Osteocyte (in vitro differentiated cells): ENCODE measurements at regions not wholly inside any gene's neighbourhood (a gene's known extent, or its start where the extent isn't known, plus 50 kb on each side); places are given as distances from the start of the nearest gene placed in this dataset.
A peak's percentile ranks its signal among the peaks of the same experiment; 100 is the strongest.
"Not testable (repeated sequence)": the region's sequence is repeated elsewhere in the genome, so short reads cannot be mapped to it uniquely, and the experiment has no call there.

Experiments
- DNase-seq: peaks from one replicate; pipeline ENCODE4 v3.0.0; 2021; ENCODE audit warnings: mixed read lengths; ENCODE audit not compliant: unreplicated experiment; ENCODE audit errors: extremely low spot score
- H3K27ac Mint-ChIP-seq: one replicate; pipeline ENCODE4 v1.8.0; 2021; ENCODE audit warnings: mild to moderate bottlenecking, mixed read lengths; ENCODE audit not compliant: unreplicated experiment
- H3K27me3 Mint-ChIP-seq: one replicate; pipeline ENCODE4 v1.8.0; 2021; ENCODE audit warnings: mixed read lengths; ENCODE audit not compliant: unreplicated experiment
- H3K36me3 Mint-ChIP-seq: one replicate; pipeline ENCODE4 v1.8.0; 2021; ENCODE audit warnings: mixed read lengths; ENCODE audit not compliant: unreplicated experiment
- H3K4me1 Mint-ChIP-seq: one replicate; pipeline ENCODE4 v1.8.0; 2021; ENCODE audit warnings: mixed read lengths; ENCODE audit not compliant: unreplicated experiment
- H3K4me3 Mint-ChIP-seq: one replicate; pipeline ENCODE4 v1.8.0; 2021; ENCODE audit warnings: mild to moderate bottlenecking, moderate library complexity, mixed read lengths; ENCODE audit not compliant: unreplicated experiment
- H3K9me3 Mint-ChIP-seq: one replicate; pipeline ENCODE4 v1.8.0; 2021; ENCODE audit warnings: mixed read lengths; ENCODE audit not compliant: unreplicated experiment
- CTCF ChIP-seq: fragments of 200-600 bp; sonication (generic); IDR thresholded peaks from 2 replicates; pipeline ENCODE4 v1.5.0; 2021; ENCODE audit warnings: antibody characterized with exemption, mild to moderate bottlenecking, moderate library complexity

- Mint-ChIP-seq H3K36me3 (no peaks in the 10 kb centered on the region), H3K4me3 (no peak overlapping the region), H3K4me1 (no peaks in the 10 kb centered on the region), H3K27me3 (no peaks in the 10 kb centered on the region), H3K9me3 (peaks cover 4% of the 10 kb centered on the region), H3K27ac (no peak overlapping the region)
- TF ChIP-seq CTCF: no peak
- no peak for DNase-seq
Measured at GRCh38 chrX:115978068-115978467, 192.5 kb upstream of the AGTR2 start.

GRCh38 chrX:115983148-115983547, 187.4 kb upstream of the AGTR2 start:
- H3K4me3 Mint-ChIP-seq, H3K36me3 Mint-ChIP-seq, DNase-seq, H3K4me1 Mint-ChIP-seq, H3K27ac Mint-ChIP-seq, H3K9me3 Mint-ChIP-seq, H3K27me3 Mint-ChIP-seq: not testable (repeated sequence)

GRCh38 chrX:115987464-115987863, 183.1 kb upstream of the AGTR2 start:
- H3K4me3 Mint-ChIP-seq, H3K4me1 Mint-ChIP-seq, DNase-seq, H3K27me3 Mint-ChIP-seq, H3K27ac Mint-ChIP-seq, H3K36me3 Mint-ChIP-seq, H3K9me3 Mint-ChIP-seq: not testable (repeated sequence)

DNA sequence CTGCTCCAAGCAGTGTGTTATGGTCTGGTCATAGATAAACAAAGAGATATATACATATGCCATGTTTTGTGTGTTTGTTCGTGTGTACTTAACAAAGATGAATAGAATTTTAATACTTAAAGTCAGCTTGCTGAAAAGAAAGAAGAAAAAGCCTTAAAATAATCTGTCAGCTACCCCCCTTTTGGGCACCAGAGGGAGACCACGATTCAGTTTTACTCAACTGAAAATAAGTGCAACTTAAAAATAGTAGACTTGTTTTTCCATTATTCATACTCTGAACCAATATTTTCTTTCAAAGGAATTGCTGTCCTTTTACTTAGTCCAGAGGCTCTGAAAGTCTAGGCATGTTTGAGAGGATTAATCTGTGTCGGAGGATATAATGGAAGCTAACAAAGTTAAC, 181.7 kb upstream of the AGTR2 start:
- DNase-seq: no peak
- Mint-ChIP-seq H3K27me3 (no peaks in the 10 kb centered on the region), H3K4me3 (no peak overlapping the region), H3K9me3 (peaks cover 13% of the 10 kb centered on the region), H3K36me3 (no peaks in the 10 kb centered on the region), H3K4me1 (no peaks in the 10 kb centered on the region), H3K27ac (no peak overlapping the region)
- peak; percentile 18 for TF ChIP-seq CTCF

DNA sequence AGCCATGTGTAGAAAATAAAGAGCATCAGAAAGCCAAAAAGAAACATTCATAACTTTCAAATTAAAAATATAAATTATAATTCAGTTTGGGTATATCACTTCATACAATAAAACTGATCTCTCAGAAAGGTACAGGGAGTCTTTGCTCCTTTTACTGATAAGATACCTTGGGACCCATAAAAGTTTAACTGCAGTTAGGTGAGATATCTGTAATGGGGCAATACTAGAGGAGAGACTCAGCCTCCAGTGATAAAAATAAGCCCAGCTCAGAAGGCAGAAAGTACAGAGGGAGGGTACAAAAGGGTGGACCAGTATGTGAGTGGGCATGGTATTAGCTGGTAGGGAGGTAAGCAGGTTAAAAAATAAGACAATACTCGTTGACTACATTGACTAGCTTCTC, 180.9 kb upstream of the AGTR2 start:
- no peak for TF ChIP-seq CTCF
- no peak for DNase-seq
- no peaks in the 10 kb centered on the region for H3K4me1 Mint-ChIP-seq
- H3K9me3 Mint-ChIP-seq: peaks cover 13% of the 10 kb centered on the region
- no peaks in the 10 kb centered on the region for H3K27me3 Mint-ChIP-seq
- no peak overlapping the region for H3K27ac Mint-ChIP-seq
- no peaks in the 10 kb centered on the region for H3K36me3 Mint-ChIP-seq
- H3K4me3 Mint-ChIP-seq: no peak overlapping the region

DNA sequence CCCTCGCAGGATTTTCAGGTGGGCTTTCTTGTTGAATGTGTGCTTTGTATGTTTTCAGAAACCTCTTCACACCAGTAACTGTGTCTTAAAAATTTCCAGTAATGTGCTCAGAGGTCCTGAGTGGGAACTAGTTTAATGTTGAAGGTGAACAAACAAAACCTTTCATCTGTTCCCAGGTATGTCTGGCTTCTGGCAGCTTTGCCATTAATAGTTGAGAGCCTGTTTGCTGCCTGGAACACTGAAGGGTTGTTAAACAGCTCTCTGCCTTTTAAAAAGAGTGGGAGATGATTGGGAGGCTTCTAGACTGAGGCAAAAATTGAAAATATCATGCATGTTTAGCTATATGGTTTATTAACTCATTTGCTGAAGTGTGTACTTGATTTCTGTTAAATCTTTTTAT, 161.2 kb upstream of the AGTR2 start:
- Mint-ChIP-seq H3K27me3 (peaks cover 6% of the 10 kb centered on the region), H3K4me3 (no peak overlapping the region), H3K9me3 (peaks cover 3% of the 10 kb centered on the region), H3K27ac (no peak overlapping the region), H3K36me3 (no peaks in the 10 kb centered on the region), H3K4me1 (no peaks in the 10 kb centered on the region)
- no peak for TF ChIP-seq CTCF
- no peak for DNase-seq
